ENCODE measurements at regions not wholly inside any gene's neighbourhood (a gene's known extent, or its start where the extent isn't known, plus 50 kb on each side); places are given as distances from the start of the nearest gene placed in this dataset.

GRCh38 chr6:159467473-159468041 is 225.5 kb downstream of the SOD2 start:
- Histone ChIP-seq H3K4me1 (ENCODE audit: insufficient read depth, low read length) (no peaks in the 10 kb centered on the region), H3K9ac (ENCODE audit: low read depth, low read length) (no peak overlapping the region), H3K9me3 (ENCODE audit: control insufficient read depth, insufficient read depth, low read length) (no peaks in the 10 kb centered on the region), H3K36me3 (ENCODE audit: insufficient read depth, low read length) (no peaks in the 10 kb centered on the region)

DNA sequence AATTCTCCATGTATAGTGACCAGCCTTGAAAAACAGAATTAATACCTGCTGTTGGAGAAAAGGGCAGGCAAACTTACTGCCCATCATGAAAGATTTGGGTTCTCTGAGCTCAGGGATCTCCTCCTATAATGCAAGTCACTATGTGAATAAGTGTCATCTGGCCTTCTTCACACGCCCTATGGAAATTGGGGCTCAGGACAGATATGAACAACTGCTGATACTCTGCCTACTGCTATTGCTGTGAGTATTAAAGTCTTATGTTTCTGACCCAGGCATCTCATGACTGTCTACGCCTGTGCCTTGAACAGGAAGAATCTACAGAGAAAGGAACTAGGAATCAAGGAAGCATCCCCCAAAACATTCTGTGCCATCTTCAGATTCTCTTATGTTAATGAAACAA is 226.1 kb downstream of the SOD2 start:
- H3K4me1 ChIP-seq (ENCODE audit: insufficient read depth, low read length), result no peaks in the 10 kb centered on the region
- no peaks in the 10 kb centered on the region for H3K9me3 ChIP-seq (ENCODE audit: control insufficient read depth, insufficient read depth, low read length)
- no peaks in the 10 kb centered on the region for H3K36me3 ChIP-seq (ENCODE audit: insufficient read depth, low read length)
- H3K9ac ChIP-seq (ENCODE audit: low read depth, low read length), result no peak overlapping the region

DNA sequence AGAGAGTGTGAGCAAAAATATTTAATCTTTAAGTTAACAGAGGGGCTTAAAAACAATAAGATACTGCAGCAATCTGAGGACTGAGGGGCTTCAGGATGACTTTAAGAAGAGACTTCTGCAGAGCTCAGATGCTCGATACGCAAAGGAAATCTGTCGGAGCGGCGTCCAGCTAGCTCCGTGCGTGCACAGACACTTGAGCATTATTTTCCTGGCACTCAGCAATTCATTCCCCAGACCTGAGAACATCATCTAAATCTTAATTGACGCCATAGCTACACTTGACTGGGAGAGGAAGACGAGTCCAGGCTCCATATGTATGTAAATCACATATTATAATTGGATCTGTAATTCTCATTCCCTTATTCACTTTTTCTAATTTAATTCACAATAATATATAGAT is 228.2 kb downstream of the SOD2 start:
- H3K4me1 ChIP-seq (ENCODE audit: insufficient read depth, low read length), result no peaks in the 10 kb centered on the region
- H3K36me3 ChIP-seq (ENCODE audit: insufficient read depth, low read length), result no peaks in the 10 kb centered on the region
- no peak overlapping the region for H3K9ac ChIP-seq (ENCODE audit: low read depth, low read length)
- no peaks in the 10 kb centered on the region for H3K9me3 ChIP-seq (ENCODE audit: control insufficient read depth, insufficient read depth, low read length)

GRCh38 chr6:159463119-159463829 is 229.8 kb downstream of the SOD2 start:
- Histone ChIP-seq H3K4me1 (ENCODE audit: insufficient read depth, low read length) (no peaks in the 10 kb centered on the region), H3K36me3 (ENCODE audit: insufficient read depth, low read length) (no peaks in the 10 kb centered on the region), H3K9me3 (ENCODE audit: control insufficient read depth, insufficient read depth, low read length) (no peaks in the 10 kb centered on the region), H3K9ac (ENCODE audit: low read depth, low read length) (no peak overlapping the region)

- Histone ChIP-seq H3K36me3 (ENCODE audit: insufficient read depth, low read length) (no peaks in the 10 kb centered on the region), H3K9ac (ENCODE audit: low read depth, low read length) (no peak overlapping the region), H3K9me3 (ENCODE audit: control insufficient read depth, insufficient read depth, low read length) (no peaks in the 10 kb centered on the region), H3K4me1 (ENCODE audit: insufficient read depth, low read length) (no peaks in the 10 kb centered on the region)
Measured at GRCh38 chr6:159462431-159462830, 230.6 kb downstream of the SOD2 start.

- no peaks in the 10 kb centered on the region for H3K36me3 ChIP-seq (ENCODE audit: insufficient read depth, low read length)
- H3K4me1 ChIP-seq (ENCODE audit: insufficient read depth, low read length), result no peaks in the 10 kb centered on the region
- H3K9ac ChIP-seq (ENCODE audit: low read depth, low read length), result no peak overlapping the region
- H3K9me3 ChIP-seq (ENCODE audit: control insufficient read depth, insufficient read depth, low read length), result no peaks in the 10 kb centered on the region
Measured at GRCh38 chr6:159461998-159462397, 231.0 kb downstream of the SOD2 start.

DNA sequence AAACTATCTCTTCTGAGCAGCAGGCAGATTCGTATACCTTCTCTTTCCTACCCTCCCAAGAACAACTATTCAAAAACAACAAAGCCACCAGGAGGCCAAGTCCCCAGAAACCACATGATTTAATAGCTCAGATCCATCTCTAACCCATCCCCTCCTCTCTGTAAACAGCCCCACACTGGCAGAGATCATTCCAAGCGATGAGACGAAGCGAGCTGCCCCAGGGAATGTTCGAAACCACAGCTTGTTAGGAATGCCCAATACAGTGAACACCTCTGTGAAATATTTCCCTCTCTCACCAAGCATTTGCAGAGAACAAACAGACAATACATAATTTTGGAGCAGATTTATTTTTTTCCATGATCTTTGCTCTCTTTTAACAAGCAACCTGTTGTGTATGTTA is 231.8 kb downstream of the SOD2 start:
- Histone ChIP-seq H3K4me1 (ENCODE audit: insufficient read depth, low read length) (no peaks in the 10 kb centered on the region), H3K9me3 (ENCODE audit: control insufficient read depth, insufficient read depth, low read length) (no peaks in the 10 kb centered on the region)

DNA sequence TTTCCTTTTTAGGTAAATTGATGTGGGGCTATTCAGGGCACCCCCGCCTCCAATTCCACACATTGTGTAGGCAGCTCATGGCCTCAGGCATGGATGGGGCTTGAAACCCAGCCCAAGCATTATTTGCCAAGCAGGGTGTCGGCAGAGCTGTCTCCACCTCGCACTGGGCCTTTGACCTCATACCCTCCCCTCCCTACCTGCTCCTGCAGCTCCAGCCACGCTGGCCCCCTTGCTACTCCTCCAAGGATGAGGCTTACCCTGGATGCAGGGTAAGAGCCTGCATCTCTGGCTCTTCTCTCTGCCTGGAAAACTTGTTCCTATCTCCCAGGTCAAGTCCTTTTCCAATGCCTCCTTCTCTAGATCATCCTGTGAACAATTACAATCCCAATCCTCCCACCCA is 232.6 kb downstream of the SOD2 start:
- Histone ChIP-seq H3K9ac (ENCODE audit: low read depth, low read length) (no peak overlapping the region), H3K36me3 (ENCODE audit: insufficient read depth, low read length) (no peaks in the 10 kb centered on the region), H3K4me1 (ENCODE audit: insufficient read depth, low read length) (no peaks in the 10 kb centered on the region), H3K9me3 (ENCODE audit: control insufficient read depth, insufficient read depth, low read length) (no peaks in the 10 kb centered on the region)

More for the DNA sequence above, 231.8 kb downstream of the SOD2 start:
- no peak overlapping the region for H3K9ac ChIP-seq (ENCODE audit: low read depth, low read length)
- no peaks in the 10 kb centered on the region for H3K36me3 ChIP-seq (ENCODE audit: insufficient read depth, low read length)

DNA sequence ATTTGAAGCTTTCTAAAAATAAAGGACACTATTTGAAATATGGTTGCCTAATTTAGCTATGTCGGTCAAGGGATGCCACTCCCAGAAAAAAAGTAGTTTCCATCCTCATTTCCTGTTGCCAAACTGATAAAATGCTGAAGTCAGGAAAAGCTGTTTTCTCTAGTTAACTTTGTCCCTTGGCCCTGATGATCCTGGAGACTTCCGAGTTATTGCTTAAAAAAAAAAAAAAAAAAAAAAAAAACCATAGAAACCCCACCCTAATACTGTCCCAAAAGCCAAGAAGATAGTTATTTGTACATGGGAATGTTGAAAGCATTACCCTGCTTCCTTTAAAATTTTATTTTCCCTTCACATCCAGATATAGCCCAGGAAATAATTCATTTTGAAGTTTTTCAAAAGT is 236.7 kb downstream of the SOD2 start:
- Histone ChIP-seq H3K9me3 (ENCODE audit: control insufficient read depth, insufficient read depth, low read length) (no peaks in the 10 kb centered on the region), H3K4me1 (ENCODE audit: insufficient read depth, low read length) (no peaks in the 10 kb centered on the region), H3K36me3 (ENCODE audit: insufficient read depth, low read length) (no peaks in the 10 kb centered on the region), H3K9ac (ENCODE audit: low read depth, low read length) (no peak overlapping the region)

GRCh38 chr6:159455700-159456274 is 237.3 kb downstream of the SOD2 start:
- Histone ChIP-seq H3K9ac (ENCODE audit: low read depth, low read length) (no peak overlapping the region), H3K9me3 (ENCODE audit: control insufficient read depth, insufficient read depth, low read length) (no peaks in the 10 kb centered on the region), H3K4me1 (ENCODE audit: insufficient read depth, low read length) (no peaks in the 10 kb centered on the region), H3K36me3 (ENCODE audit: insufficient read depth, low read length) (no peaks in the 10 kb centered on the region)

GRCh38 chr6:159450815-159451465 is 242.1 kb downstream of the SOD2 start:
- Histone ChIP-seq H3K9ac (ENCODE audit: low read depth, low read length) (no peak overlapping the region), H3K36me3 (ENCODE audit: insufficient read depth, low read length) (no peaks in the 10 kb centered on the region), H3K9me3 (ENCODE audit: control insufficient read depth, insufficient read depth, low read length) (no peaks in the 10 kb centered on the region), H3K4me1 (ENCODE audit: insufficient read depth, low read length) (no peaks in the 10 kb centered on the region)

DNA sequence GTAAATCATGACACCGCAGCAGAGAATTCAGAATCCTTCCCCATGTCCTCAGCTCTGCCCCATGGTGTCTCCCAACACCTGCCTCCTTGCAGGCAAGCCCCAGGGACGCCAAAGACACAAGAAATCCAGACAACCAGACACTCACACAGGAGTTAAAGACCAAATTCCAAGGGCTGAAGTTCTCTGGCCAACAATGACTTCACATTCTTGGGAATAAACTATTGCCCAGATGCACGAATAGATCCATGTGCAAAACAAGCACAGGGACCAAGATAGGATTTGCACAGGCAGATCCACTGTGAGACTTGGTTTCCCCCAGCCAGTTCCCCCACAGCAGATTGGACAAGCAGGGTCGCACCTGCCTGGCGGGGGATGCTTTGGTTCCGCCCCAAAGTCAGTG is 246.7 kb downstream of the SOD2 start:
- Histone ChIP-seq H3K9me3 (ENCODE audit: control insufficient read depth, insufficient read depth, low read length) (no peaks in the 10 kb centered on the region), H3K36me3 (ENCODE audit: insufficient read depth, low read length) (no peaks in the 10 kb centered on the region), H3K9ac (ENCODE audit: low read depth, low read length) (no peak overlapping the region), H3K4me1 (ENCODE audit: insufficient read depth, low read length) (no peaks in the 10 kb centered on the region)

- no peaks in the 10 kb centered on the region for H3K4me1 ChIP-seq (ENCODE audit: insufficient read depth, low read length)
- no peaks in the 10 kb centered on the region for H3K9me3 ChIP-seq (ENCODE audit: control insufficient read depth, insufficient read depth, low read length)
- H3K9ac ChIP-seq (ENCODE audit: low read depth, low read length), result no peak overlapping the region
- H3K36me3 ChIP-seq (ENCODE audit: insufficient read depth, low read length), result no peaks in the 10 kb centered on the region
Measured at GRCh38 chr6:159445351-159445750, 247.7 kb downstream of the SOD2 start.

DNA sequence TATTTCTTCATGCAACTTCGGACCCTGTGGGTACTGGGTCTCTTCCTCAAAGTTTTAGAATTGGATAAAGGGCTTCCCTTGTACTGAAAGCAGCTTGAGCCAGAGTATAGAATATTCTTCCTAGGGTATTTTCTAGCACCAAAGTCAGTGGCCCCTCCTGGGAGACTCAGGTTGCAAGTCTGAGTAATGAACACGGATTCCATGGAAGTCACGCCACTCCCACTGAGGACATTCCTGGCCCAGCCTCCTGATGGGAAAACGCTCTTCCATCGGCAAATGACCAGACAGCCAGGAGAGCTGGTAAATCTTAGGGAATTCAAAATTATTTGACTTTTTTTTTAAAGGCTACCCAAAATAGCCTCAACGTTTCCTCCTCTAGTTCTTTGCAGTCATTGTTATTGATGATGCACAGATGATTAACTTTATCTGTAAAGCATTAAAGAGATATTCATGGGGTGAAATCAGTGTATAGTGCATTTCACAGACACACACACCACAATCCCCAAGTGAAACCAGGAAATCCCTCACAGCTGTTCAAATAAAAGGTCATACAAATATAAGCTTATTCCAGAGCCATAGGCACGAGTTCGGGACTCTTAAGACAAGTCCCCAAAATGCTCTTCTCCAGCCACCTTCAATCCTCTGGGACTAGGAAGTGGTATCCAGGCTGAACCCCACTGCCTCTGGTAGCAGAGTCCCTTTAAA is 248.8 kb downstream of the SOD2 start:
- no peaks in the 10 kb centered on the region for H3K4me1 ChIP-seq (ENCODE audit: insufficient read depth, low read length)
- H3K9me3 ChIP-seq (ENCODE audit: control insufficient read depth, insufficient read depth, low read length), result no peaks in the 10 kb centered on the region
- H3K9ac ChIP-seq (ENCODE audit: low read depth, low read length), result no peak overlapping the region
- H3K36me3 ChIP-seq (ENCODE audit: insufficient read depth, low read length), result no peaks in the 10 kb centered on the region
